HG03064 (cell line): ENCODE measurements at regions not wholly inside any gene's neighbourhood (a gene's known extent, or its start where the extent isn't known, plus 50 kb on each side); places are given as distances from the start of the nearest gene placed in this dataset.

Experiments
- ATAC-seq: cut with Tn5 transposase; IDR thresholded peaks from one replicate; pipeline ENCODE4 v1.9.1; 2021; ENCODE audit warnings: low read depth; ENCODE audit not compliant: unreplicated experiment

DNA sequence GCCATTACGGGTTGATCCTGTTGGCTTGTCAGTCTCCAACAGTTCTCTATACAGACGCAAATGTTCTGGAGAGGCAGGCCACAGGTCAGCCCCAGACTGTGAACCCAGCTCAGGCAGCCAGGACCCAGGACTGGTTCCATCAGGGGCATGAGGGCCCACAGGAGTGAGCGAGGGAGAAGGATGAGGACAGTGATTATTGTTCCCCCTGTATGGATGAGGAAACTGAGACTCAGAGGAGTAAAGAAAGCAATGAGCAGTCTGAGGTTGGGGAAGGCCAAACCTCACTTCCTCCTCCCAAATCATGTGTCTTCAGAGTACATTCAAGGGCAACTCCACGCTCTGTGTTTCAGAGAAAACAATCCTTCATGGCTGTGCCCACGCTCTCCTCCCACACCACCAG is 121.9 kb downstream of the RPLP1 start:
- ATAC-seq, result no peak

DNA sequence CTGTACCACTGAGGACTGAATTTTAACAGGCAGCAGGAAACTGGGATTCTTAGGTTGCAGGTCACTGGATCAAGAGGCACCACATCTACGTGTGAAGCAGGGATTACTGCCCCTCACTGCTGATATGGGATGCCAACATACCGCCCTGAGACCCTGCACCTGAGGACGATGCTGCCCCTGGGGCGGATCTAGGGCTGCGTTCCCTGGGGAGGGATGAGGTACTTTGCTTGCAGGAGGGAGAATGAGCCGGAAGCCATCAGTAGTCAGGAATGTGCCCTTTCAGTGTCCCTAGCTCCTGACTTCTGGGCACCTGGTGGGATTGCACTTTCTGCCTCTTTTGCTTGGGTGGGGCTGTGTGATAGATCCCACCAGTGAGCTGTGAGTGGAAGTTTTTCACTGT is 122.8 kb downstream of the RPLP1 start:
- ATAC-seq, result no peak

DNA sequence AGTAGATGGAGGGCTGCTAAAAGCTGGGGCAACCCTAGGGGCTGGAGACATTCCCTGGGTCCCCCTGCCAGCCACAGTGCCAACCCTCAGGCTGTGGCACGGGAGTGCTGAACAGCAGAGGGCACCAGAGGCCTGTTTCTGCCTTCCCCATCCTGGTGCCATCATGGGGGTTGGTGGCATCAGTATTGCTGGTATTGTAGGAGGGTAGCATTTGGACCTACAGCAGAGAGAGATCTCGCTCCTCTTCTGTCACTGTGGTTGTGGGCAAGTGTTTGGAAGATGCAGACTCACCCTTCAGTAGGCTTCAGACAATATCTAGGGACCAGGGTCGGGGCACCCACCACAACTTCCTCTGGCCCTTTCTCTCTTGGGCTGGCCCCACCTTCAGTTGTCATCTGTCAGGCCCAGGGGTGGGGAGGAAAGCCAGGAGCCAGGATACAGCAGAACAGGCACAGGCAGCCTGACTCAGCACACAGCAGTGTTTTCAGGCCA is 123.5 kb downstream of the RPLP1 start:
- ATAC-seq, result no peak

DNA sequence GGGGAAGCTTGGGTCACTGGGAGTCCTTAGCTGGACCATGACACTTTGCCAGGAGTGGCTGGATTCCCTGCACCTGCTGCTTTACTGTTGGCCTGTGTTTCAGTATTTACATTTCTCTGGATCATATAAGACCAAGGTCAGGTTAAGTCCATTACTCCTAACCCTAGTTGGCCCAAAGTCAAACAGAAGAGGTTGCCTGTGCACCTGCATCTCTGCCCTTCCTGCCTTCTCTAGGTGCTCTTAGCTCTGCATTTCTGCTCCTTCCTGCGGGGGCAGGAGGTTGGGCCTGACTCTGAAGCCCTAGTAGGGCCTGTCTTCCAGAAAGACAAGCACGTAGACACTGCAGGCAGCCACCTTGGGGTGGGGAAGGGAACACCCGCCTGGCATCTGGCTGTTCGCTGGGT is 124.3 kb downstream of the RPLP1 start:
- no peak for ATAC-seq

DNA sequence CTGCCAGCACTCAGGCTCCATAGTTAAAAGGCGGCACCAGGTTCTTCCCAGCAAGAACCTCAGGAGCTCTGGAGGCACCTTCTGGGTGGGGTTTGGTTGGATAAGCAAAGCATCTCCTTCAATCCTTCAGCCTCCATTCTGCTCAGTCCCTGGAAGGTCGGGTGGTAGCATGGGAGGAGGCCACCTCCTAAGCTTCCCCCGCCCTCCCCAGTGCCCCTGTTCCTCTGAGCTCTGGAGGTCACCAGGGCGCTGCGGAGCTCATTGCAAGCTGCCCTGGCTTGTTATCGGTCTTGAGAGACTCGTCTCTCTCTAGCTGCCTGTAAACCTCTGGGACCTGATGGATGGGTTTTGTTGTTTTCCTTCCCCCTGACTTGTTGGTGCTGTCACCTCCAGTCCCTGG is 124.8 kb downstream of the RPLP1 start:
- ATAC-seq, result no peak

DNA sequence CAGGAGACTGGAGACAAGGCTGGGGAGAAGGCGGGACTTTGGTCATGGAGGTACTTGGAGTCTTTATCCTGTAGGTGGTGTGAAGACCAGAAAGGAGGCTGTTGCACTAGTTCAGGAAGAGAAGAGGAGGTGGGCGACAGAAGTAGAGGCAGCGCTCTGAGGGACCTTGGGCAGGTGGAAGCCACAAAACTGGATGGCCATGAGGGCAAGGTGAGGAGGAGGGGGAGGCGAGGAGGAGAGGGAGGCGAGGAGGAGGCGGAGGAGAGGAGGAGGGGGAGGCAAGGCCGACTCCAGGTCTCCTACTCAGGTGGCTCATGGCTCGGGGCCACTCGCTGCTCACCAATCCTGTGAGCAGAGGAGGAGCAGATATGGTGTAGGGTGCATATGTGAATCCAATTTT is 125.6 kb downstream of the RPLP1 start:
- ATAC-seq, result no peak

DNA sequence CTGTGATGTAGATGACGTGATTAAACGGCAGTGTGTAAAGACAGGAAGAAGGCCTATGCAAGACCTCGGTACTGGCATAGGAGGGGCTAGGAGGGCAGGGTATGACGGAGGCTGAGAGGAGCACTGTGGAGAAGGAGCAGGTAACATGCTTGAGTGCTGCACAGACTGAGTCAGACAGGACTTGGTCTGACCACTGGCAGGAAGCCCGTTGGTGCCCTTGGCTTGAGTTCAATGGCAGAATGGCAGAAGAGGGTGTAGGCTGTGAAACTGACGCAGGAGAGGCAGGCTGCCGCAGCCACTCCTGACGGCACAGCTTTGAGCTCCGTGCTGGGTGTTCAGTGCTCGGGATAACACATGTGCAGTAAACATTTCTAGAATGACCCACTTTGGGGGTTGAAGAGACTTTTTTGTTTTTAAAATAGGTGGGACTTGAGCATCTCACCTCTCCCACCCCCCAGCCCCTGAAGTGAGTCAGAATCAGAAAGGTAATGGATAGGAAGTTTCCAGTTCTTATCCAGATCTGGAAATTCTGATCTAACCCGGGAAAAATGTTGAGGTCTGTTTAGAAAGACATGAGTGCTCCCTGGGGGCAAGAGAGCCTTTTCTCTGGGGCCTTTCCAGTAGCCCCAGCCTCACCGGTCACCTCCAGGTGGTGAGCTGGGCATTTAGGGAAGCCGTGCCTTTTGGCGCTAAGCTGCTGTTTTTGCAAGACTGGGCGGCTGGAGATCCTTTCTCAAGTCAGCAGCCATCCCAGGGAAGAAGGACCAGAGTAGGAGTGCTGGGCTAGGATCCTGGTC is 126.4 kb downstream of the RPLP1 start:
- ATAC-seq, result no peak

DNA sequence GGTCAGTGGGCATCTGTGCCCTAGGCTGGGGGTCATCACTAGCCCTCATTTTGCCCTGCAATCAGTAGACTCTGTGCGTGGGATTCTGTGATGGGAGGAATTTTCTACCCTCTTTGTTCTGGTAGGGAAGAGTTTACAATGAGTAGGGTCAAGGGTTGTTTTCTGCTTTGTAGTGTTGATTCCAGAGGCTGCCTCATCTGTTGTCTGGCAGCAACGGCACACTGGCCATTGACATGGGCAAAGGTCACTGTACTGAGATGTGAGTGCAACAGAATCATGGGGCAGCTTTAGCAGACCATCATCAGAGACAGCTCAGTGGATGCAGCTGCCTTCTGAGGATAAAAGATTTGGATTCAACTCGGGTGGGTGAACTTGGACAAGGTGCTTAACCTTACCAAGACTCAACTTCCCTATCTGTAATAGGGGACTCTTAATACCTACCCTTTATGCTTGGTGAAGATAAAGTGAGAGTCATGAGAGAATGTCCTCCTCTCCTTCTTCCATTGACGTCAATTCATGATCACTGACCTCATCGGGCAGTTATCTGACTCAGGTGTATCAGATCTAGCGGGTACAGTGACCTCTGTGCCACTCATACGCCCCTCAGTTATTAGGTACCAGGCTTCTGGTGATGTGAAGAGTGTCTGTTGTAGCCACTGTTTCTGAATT is 127.5 kb downstream of the RPLP1 start:
- no peak for ATAC-seq

DNA sequence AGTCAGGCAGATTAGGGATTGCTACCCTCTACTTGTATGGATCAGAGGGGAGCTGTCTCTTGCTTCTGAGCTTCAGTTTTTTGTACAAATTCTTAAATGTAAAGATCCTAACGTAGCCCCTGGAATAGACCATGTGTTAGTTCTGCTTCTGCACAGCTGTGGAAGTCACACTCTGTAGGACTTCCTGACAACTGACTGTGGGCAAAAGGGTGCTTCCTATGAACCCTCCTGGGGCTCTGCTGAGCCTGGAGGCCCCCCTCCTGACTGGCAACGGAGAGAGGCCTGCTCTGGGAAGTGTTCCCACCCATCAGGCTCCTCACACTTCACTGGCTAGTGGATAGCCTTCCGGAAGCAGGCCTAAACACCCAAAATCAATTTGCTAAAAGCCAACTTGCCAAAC is 131.0 kb downstream of the RPLP1 start:
- no peak for ATAC-seq

DNA sequence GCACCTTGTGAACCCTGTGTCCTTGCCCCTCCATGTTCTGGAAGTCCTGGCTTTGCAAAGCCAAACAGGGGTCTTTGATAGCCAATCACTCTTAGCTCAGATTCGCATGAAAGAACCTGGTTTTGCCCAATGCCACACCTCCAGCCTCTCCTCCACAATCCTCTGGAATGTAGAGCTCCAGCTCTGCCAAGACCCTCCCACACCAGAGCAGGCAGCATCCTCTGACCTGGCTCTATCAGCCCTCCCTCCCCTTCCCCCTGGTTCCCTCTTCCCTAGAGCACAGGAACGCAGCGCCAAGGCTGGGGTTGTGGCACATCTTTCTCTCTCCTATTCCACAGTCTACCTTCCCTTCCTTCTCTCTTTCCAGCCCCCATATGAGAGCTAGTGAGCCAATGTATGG is 133.3 kb downstream of the RPLP1 start:
- ATAC-seq, result no peak

DNA sequence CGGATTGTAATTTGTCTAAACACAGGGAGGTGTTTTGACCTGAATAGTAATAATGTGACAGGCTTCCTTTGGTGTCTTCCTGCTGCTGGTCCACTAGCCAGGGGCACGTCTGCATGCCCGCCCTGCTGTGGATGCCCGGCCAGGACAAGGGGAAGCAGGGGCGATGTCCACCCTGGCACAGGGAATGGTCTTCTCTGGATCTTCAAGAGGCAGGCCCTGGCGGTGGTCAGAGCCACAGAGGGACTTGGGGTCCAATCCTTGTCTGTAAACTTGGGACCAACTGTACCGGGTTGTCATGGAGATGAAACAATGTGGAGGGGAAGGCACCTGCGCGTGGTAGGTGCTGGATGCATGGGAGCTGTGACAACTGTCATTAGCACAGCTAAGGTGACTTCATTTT is 134.1 kb downstream of the RPLP1 start:
- ATAC-seq, result no peak

DNA sequence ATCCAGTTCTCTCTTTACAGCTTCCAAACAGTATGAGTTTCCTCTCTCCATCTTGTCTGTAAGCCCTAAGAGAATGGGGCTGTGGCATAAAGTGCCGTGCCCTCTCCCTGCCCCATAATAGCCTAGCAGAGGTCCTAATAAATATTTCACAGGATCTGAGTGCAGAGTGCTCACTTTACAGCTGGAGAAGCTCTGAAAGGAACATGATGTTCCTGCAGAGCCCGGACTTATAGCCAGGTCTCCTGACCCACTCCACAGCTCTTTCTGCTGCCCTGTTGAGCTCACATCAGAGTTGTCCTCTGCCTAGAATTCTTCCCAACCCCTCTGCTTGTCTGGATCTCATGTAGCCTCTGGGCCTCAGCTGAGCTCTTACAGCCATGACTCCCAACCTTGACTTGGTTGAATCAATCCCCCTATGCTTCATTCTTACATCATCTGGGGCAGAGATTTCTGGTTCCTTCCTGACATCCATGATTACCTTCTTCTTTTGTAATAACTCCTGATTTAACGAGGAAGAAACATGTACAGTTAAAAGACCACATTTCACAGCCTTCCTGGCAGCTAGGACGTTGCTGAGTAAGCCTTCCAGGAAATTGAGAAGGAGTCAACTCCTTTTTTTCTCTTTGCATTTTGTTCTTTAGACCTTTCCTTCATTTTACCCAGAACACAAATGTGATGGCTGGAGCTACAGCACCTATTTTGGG is 135.3 kb downstream of the RPLP1 start:
- no peak for ATAC-seq

DNA sequence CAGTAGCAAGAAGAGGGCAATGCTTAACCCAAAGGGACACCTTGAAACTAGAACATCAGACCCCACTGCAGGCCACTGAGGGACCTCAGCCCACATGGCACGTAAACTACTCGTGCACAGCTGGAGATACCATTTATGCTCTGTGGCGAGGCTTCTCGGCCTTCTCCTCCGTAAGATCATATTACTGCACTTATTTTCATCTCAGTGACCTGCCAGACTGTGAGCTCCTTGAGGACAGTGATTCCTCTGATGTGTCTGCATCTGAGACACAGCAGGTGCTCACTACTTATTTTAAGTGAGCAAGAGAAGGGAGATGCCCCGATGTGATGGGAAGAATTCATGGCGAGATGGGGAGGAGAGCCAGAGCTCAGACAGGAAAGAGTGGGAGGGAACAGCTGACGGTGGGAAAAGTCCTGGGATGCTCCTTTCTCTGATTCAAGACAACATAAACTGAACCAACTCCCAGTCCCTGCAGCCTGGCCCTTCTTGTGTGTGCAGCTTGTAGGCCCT is 137.6 kb downstream of the RPLP1 start:
- ATAC-seq, result no peak

DNA sequence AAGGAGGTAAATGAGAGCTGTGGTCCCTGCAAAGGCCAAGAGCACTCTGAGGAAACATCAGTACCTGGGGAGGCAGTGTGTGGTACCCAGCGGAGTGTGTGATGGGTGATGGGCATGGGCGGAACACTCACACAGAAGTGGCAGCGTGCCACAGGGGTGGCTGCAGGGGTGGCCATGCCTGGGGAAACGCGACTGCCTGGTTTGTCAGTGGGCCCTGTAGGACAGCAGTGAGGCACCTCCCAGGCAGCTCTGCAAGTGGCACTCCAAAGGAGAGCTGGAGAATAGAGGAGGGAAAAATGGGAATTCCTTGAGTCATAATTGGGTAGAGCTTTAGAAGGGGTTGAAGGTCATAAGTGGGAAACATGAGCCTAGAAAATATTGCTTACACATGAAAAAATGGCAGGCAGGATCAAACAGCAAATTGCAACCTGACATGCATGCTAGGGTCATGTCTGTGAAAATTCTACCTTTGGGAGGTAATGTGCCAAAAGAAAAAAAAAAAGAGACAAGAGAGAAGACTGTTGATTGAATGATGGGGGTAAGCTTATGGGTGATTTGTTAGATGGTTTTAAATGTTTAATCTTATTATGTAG is 138.4 kb downstream of the RPLP1 start:
- ATAC-seq, result no peak

DNA sequence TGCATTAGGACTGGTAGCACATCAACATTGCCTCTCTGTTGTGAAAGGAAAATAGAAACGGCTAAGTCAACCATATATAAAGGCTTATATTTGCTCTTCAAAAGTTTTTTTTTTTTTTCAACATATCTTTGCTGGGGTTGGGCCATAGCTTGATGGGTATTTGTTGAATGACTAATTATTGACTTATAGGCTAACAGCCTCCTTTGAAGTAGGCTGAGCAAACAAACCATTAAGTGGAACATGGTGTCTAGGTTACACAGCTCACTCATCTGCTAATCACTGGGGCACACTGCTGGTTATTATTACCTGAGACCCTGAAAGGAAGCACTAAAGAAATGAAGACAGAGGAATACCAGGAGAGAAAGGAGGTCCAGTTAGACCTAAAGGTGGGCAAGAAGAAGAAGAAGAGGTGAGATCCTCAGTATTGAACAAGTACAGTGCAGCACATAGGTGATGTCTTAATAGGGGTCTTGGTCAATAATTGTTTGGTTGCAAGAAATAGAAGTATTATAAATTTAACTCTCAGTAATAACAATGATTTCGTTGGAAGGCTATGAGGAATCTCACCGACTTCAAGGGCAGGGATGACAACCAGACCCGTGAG is 139.4 kb downstream of the RPLP1 start:
- ATAC-seq, result no peak

DNA sequence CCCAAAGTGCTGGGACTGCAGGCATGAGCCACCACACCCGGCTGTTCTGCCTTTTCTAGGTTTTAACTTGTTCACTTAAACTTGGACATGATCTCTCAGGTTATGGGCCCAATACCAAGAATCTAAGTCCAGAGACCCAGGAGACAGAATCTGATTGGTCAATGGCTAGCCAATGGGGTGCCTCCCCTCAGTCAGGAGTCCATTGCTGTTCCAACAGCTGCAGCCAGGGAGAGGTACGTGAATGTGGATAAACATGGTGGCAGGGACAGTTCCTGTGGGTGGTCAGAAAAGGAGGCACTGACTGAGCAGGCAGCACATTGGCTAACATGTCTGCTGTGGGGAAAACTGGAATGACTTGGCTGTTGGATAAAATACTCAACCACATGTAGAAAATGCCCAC is 140.3 kb downstream of the RPLP1 start:
- ATAC-seq, result no peak

DNA sequence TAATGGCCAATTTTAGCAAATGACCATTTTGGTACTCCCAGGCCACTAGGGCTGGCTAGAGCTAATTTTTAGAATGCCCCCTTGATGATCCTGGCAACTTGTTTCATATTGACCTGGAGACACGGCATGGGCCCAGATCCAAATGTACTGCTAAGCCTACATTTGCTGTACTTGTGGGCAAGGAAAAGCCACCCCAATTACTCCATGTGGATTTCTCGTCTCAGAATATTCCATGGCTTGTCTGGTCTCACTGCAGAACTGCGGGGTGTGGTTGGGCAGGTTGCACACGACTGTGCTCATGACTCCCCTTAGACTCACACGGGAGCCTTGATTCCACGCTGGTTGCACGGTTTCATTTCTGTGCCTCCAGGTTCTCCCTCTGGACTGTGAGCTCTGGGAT is 140.9 kb downstream of the RPLP1 start:
- ATAC-seq, result no peak

DNA sequence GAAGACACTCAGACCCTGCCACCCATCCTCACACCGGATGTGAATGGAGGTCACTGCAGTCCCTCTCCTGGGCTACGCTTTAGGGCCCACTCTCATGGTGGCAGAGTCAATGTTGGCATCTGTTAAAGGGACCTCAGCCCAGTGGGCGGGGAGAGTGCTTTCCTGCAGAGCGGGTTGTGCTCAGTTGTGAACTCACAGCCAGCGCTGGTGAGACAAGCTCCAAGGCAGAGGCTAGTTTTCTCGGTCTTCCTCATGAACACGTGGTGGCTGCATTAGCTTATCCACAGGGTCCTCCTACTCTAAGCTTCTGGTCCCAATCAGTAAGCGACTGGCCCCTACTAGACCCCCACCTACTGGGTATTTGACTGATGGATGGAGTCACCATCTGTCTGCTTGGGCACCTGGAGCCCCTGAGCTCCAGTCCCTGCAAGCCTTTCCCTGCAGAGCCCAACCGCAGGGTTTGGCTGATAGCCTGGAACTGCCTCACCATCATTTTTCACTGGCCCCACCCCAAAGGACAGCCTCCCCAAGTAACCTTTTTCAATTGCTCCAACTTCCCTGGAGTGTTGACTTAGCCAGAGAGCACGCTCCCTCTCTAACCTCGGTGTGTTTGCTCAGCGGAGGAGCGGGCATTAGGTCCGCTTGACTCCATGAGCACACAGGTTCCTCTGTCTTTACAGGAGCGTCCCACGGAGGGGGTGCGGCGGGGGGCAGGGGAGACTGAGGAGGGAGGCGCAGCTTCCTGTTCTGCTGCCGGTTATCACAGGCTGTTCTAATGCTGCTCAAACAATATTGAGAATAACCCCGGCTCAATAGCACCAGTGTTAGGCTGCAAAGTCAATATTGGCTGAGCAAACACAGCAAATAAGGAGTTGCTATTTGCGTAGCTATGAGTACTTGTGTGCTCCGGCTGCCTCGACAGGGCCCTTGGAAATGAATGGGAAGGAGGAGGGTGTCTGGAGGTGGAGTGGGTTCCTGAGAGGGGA is 141.7 kb downstream of the RPLP1 start:
- no peak for ATAC-seq

DNA sequence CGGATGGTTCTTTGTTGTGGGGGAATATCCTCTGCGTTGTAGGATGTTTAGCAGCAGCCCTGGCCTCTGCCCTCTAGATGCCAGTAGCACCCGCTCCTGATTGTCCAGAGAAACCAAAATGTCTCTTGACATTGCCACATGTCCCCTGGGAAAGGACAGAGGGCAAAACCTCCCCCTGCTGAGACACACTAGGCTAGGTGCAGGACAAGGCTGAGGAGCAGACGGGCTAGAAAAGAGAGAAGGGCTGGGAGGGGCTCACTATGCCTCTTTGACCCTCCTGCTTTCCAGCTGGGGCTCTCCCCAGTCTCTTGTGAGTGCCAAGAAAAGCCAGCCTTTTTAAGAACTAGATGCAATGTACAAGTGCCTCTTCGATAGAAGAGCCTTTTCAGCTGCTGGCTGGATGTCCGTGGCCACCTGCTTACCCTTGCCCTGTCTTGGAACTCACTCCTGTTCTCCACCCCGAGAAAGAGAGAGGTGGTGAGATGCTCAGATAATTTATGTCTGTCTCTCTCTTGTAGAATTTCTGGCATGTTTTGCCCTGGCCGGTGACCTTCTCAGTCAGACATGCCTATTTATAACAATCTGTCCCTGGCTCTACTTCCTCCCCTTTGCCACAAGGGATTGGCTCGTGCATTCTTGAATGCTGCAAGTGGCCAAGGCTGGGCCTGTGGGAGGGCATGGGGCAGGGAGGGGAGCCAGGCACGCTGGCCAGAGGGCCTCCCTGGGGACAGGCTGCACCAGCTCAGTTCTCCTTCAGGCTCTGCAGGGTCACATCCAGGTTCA is 142.6 kb downstream of the RPLP1 start:
- ATAC-seq, result no peak
